HG02623 (cell line): ENCODE measurements at regions not wholly inside any gene's neighbourhood (a gene's known extent, or its start where the extent isn't known, plus 50 kb on each side); places are given as distances from the start of the nearest gene placed in this dataset.
"Not testable (repeated sequence)": the region's sequence is repeated elsewhere in the genome, so short reads cannot be mapped to it uniquely, and the experiment has no call there.

Source experiments
- ATAC-seq: cut with Tn5 transposase; IDR thresholded peaks from one replicate; pipeline ENCODE4 v1.9.1; 2021; ENCODE audit warnings: moderate library complexity; ENCODE audit not compliant: unreplicated experiment

DNA sequence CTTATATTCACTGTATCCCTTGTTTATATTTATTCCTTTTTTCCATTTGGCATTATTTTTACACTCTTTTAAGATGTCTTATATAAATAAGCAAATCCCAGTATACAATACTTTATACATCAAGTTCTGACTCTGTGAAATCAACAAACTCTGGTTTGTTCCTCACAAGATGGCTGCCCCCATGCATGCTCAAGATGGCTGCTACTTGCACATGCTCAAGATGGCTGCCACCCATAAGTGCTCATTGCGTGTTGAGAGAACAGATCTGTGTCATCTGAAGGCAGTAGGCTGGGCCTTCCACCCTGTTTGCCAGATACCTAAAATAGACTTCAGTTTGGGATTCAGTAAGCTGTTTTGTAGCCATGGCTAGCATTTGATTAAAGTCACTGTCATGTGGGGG, 666.2 kb downstream of the TYW1 start:
- ATAC-seq, result no peak

DNA sequence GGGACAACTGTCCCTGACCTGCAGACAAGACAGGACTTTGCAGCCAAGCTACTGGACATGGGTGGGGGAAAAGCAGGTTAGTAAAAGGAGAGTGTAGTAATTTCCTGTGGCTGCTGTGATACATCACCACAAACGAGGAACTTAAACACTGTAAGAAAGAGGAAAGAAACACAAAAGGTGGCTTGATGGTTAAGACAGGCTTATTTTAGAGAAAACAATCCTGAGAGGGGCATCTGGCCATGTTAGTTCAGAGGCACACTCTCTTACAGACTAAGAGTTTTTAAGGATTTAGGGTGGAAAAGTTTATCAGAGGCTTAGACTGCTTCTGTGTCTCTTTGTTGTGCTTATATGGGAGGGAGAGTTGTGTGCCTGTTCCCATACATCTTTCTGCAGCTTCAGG, 667.0 kb downstream of the TYW1 start:
- ATAC-seq, result no peak

DNA sequence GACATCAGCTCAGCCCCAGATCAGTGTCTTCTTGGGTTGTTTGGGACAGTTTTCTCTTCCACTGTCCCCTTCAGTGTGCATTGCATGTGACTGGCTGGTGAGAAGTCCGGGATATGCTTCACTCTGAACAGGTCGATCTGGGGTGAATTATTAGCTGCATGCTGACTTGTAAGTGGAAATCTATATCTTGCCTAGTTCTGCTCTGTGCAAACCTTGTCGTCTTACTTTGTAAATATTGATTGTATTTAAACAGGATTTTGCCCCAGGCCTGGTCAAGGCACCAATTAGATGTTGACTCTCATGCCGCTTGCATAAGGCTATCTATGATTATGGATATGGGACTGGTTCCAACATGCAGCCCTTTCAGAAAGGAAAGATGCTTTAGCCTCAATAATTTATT, 669.7 kb downstream of the TYW1 start:
- ATAC-seq, result not testable (repeated sequence)

- no peak for ATAC-seq
Measured at GRCh38 chr7:67671006-67671548, 674.4 kb downstream of the TYW1 start.

DNA sequence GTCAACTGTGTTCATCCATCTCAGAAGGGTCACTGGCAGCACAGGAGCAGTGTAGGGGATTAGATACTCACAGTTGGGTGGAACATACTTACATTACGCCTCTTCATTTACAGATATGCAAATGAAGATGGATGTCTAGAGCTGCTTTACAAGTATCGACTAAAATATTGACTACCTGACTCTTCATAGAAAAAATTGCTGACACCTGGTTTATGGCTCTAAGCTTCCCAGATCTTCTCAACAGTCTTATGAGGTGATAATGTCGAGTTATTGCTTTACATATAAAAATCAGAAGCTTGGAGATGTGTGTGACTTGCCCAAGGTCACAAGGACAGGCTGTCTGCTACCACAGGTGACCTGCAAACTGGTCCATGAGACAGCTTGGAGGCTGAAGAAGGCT, 677.2 kb downstream of the TYW1 start:
- no peak for ATAC-seq

DNA sequence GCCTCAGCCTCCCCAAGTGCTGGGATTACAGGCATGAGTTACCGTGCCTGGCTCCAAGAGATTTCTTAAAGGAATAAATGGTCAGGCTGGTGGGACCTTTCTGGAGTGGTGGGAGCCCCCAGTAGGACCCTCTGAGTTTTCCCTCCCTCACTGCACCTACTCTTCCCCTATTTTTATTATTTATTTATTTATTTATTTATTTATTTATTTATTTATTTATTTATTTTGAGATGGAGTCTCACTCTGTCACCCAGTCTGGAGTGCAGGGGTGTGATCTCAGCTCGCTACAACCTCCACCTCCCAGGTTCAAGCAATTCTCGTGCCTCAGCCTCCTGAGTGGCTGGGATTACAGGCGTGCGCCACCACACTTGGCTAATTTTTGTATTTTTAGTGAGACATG, 678.2 kb downstream of the TYW1 start:
- ATAC-seq, result not testable (repeated sequence)

DNA sequence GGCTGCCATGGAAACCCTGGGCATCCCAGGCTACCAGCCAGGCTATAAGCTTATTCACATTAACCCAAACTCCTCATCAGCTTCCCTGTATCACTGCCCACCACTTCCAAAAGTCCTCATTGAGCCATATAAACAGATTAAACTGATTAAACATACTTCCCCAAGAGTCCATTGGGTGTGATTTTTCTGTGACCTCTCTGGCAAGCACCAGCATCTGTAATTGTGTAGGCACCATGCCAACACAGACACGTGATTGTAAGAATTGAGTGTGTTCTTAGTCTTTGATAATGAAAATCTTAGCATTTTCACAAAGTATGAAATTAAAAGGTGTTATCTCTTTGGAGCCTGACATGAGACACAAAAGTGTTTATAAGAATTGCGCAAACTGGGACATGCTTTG, 679.3 kb downstream of the TYW1 start:
- ATAC-seq, result no peak

GRCh38 chr7:67678419-67678818, 681.8 kb downstream of the TYW1 start:
- no peak for ATAC-seq

- no peak for ATAC-seq
Measured at GRCh38 chr7:67683628-67684027, 687.0 kb downstream of the TYW1 start.

- ATAC-seq, result no peak
Measured at GRCh38 chr7:67690700-67691099, 694.1 kb downstream of the TYW1 start.

- ATAC-seq, result no peak
Measured at GRCh38 chr7:67692425-67692824, 695.8 kb downstream of the TYW1 start.

GRCh38 chr7:67696124-67696523, 699.5 kb downstream of the TYW1 start:
- no peak for ATAC-seq

DNA sequence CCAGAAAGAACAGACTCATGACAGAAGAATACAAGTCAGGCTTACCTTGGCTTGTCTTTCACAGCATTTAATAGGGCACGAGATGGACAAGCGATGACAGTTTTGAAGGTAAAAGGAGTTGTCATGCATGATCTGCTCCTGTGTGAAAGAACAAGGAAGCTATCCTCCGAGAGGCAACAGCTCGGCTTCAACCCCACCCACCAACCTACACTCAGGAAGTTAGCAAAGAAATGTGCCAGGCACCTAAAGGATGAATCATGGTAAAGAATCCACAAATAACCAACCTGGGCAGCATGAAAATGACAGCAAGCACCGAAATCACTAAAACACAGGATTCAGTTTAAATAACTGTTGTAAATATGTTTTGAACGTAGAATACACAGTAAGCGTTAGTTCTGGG, 700.2 kb downstream of the TYW1 start:
- ATAC-seq, result no peak

DNA sequence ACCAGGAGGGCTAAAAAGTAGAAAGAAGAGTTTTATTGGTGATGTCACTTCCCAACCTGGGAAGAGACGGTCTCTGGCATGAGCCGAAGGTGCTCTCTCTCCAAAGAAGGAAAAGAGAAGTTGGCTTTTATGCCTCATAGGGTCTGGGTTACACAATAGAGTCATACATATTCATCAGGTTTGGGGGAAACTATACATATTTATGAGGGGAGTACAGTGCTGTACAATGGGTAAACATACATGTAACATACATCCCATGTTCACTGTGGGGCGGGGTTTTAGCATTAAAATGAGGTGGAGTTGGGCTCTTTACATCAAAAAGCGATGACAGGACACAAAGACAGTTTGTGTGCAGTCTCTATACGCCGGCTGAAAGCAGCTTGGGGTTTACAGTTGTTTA, 701.7 kb downstream of the TYW1 start:
- no peak for ATAC-seq

DNA sequence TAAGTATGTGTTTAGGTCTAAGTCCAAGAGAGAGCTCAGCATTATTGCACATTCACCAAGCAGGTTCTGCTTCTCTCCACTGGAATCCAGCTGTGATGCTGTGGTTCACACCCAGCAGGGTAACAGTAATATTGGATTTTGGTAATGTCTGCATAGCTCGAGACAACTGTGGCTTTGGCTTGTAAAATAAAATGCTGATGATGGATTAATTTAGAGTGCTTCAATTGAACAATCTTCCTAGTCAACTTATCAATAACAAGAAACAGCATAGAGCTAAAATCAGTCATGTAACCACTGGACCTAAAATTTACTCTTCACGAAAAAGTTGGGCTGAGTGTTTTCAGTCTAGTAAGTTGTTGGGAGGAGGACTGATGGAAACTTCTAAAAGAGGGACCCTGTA, 709.2 kb downstream of the TYW1 start:
- ATAC-seq, result no peak

DNA sequence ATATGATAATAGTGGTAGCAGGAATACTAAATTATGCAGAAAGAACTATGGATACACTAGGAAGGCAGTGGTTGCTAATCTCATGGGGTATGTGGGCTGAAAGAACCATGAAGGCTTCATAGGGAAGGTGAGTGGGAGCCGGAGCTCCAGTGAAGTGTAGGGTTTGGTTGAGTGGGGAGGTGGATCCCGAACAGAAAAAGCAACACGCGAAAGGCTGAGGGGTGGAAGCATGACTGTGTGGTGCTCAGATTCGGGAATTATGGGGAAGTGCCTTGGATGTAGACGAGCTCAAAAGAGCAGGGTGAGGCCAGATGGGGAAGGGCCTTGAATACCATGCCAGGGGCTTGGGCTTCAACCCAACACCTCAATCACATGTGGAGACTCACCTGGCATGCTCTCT, 715.1 kb downstream of the TYW1 start:
- no peak for ATAC-seq

GRCh38 chr7:67713451-67714056, 716.9 kb downstream of the TYW1 start:
- ATAC-seq, result no peak

GRCh38 chr7:67716729-67717128, 720.1 kb downstream of the TYW1 start:
- ATAC-seq, result no peak

GRCh38 chr7:67723591-67723990, 727.0 kb downstream of the TYW1 start:
- ATAC-seq, result no peak

GRCh38 chr7:67724435-67724834, 727.8 kb downstream of the TYW1 start:
- no peak for ATAC-seq

GRCh38 chr7:67724955-67725354, 728.3 kb downstream of the TYW1 start:
- no peak for ATAC-seq

DNA sequence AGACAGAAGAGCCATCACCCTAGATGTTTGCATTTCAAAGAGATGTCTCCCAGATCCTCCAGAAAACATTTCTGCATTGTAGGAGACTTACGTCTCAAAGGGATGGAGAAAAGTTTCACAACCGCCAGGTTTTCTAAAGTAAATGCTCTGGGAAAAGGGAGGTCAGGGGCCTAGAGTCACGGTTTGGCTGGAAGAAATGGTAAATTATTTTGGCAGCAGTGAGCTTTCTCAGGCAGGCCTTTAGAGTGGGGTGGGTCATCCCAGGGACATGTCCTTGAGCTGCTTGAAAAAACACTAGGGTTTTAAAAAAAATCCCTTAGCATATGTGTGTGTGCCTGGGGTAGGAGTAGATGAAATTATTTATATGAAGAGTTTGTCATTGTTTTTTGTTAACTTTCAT, 728.8 kb downstream of the TYW1 start:
- no peak for ATAC-seq

DNA sequence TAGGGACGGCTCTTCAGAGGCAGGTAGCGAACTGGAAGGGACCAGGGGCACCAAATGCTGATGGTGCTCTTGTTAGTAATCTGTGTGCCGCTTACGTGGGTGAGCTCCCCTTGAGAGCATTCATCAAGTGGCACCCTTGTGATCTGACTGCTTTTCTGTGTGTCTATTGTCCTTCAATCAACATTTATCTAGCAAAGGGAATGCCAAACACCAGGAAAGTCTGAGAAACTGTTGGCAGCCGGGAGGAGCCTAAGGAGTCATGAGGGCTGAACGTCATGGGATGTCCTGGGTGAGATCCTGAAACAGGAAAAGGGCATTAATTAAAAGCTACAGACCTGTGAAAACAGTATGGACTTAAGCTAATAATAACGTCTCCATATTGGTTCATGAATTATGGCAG, 733.1 kb downstream of the TYW1 start:
- ATAC-seq, result no peak
